ENCODE measurements at regions not wholly inside any gene's neighbourhood (a gene's known extent, or its start where the extent isn't known, plus 50 kb on each side); places are given as distances from the start of the nearest gene placed in this dataset.

- Histone ChIP-seq H3K9me3 (no peaks in the 10 kb centered on the region), H3K36me3 (no peaks in the 10 kb centered on the region), H3K27ac (no peak overlapping the region), H3K4me1 (no peaks in the 10 kb centered on the region), H3K4me3 (no peak overlapping the region), H3K27me3 (no peaks in the 10 kb centered on the region)
- TF ChIP-seq, protein P1, sequence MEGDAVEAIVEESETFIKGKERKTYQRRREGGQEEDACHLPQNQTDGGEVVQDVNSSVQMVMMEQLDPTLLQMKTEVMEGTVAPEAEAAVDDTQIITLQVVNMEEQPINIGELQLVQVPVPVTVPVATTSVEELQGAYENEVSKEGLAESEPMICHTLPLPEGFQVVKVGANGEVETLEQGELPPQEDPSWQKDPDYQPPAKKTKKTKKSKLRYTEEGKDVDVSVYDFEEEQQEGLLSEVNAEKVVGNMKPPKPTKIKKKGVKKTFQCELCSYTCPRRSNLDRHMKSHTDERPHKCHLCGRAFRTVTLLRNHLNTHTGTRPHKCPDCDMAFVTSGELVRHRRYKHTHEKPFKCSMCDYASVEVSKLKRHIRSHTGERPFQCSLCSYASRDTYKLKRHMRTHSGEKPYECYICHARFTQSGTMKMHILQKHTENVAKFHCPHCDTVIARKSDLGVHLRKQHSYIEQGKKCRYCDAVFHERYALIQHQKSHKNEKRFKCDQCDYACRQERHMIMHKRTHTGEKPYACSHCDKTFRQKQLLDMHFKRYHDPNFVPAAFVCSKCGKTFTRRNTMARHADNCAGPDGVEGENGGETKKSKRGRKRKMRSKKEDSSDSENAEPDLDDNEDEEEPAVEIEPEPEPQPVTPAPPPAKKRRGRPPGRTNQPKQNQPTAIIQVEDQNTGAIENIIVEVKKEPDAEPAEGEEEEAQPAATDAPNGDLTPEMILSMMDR (IDR thresholded peaks at IDR 0.05) = no peak
- ATAC-seq = no peak
- FAIRE-seq = no peak
- DNase-seq = no peak
- WGBS, 2 donors = 56 to 74% methylated on average over 4 of the region's 4 CpGs
- intact Hi-C loops (cut with DNase I) = no loop called here
These were observed 124.8 kb downstream of the SH3BGRL2 start for GRCh38 chr6:79755967-79756366.
